ENCODE measurements at regions not wholly inside any gene's neighbourhood (a gene's known extent, or its start where the extent isn't known, plus 50 kb on each side); places are given as distances from the start of the nearest gene placed in this dataset.
A peak's percentile ranks its signal among the peaks of the same experiment; 100 is the strongest.
"Not testable (repeated sequence)": the region's sequence is repeated elsewhere in the genome, so short reads cannot be mapped to it uniquely, and the experiment has no call there.

DNA sequence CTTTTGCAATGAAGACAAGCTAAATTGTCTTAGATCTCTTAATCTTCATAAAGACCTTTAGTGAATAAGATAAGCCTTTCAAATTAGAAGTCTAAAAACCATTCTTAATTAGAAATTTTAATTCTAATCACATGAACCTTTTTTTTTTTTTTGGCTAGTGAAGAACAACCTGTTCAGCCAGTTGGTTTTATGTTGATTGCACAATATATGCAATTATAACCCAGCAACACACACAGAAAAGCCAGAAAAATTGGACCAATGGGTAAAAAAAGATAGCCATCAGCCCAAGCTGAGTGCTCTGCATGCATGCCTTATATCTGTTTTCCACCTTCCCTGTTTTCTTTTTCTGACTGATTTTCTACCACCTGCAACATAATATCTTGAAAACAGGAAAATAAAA is 252.2 kb downstream of the SYT10 start:
- DNase-seq, result no peak

DNA sequence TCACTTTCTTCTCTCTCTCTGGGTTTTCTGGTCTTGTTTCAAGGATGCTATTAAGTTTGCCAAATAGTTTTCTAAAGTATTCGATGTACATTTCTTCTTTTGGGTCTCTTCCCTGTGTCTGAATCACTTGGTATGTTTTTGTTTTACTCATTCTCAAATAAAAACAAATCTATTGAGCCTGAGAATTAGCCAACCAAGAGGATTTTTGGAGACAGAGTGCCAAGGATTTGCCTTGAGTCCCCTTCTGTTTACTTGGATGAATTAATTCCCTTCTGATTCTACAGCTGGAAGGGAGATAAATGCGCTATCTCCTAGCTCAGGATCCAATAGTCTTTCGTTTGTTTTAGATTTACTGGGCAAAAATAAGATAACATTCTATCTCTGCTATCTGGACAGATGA is 255.5 kb downstream of the SYT10 start:
- DNase-seq, result no peak

DNA sequence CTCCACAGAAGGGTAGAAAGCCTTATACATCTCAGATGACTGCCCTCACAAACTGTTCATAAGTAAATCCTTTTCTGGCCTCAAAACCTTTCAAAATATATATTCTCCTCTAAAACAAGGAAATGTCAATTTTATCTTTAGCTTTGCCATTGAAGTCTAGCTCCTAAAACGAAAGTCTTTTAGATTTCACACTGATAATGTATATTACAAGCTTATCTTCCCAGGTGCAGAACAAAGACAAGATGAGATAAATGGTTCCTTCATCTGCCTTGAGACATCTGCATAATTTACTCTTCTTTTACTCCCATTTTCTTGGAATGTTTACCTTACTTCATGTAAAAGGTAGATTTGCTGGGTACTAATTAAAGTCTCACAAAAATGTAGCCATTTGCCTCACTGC is 257.1 kb downstream of the SYT10 start:
- DNase-seq, result no peak

DNA sequence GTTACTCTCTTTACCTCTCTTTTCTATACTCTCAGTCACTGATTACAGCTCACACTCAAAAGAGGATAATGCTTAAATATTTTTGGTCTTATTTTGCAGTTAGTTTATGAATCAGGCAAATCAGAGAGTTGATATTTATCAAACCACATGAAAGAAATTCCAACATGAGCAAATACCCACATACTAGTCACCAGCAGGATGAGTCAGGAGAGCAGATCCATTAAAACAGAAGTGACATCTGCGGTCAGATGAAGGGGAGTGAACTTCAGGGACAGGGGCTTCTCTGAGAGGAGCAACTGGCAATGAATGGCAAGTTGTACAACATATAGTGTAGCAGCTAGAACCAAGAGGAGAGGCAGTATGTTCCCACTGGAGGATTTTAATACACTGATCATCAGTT is 258.7 kb downstream of the SYT10 start:
- no peak for DNase-seq

DNA sequence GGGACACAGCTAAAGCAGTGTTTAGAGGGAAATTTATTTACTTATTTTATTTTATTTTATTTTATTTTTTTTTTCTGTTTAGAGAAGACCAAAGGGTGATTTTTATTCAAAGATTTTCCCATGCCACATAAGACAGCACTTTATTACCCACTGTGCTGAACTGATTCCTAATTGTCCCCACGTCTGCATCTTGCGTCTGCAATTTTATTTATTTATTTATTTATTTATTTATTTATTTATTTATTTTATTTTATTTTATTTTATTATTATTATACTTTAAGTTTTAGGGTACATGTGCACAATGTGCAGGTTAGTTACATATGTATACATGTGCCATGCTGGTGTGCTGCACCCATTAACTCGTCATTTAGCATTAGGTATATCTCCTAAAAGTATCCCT is 269.7 kb upstream of the PKP2 start:
- DNase-seq, result not testable (repeated sequence)

DNA sequence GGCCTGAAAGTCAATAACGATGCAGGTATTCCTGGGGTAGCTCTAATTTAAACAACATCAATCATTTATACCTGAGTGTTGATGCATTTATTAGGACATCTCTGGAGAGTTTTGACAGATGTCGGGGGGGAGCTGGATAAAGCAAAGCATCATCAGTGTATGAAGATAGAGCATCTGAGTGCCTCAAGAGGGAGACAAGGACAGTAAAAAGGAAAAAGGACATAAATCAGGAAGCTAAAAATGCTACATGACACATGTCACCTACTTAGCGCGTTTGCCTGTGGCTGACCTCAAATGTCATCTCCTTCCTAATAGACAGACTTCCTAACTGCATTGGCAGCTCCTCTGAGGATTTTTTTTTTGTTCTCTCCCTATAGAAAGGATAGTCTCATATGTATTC is 259.5 kb upstream of the PKP2 start:
- no peak for DNase-seq

DNA sequence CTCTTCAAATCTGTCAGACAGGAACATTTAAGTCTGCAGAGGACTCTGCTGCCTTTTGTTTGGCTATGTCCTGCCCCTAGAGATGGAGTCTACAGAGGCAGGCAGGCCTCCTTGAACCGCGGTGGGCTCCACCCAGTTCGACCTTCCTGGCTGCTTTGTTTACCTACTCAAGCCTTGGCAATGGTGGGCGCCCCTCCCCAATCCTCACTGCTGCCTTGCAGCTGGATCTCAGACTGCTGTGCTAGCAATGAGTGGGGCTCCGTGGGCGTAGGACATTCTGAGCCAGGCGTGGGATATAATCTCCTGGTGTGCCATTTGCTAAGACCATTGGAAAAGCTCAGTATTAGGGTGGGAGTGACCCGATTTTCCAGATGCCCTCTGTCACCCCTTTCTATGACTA is 250.7 kb upstream of the PKP2 start:
- DNase-seq, result not testable (repeated sequence)

DNA sequence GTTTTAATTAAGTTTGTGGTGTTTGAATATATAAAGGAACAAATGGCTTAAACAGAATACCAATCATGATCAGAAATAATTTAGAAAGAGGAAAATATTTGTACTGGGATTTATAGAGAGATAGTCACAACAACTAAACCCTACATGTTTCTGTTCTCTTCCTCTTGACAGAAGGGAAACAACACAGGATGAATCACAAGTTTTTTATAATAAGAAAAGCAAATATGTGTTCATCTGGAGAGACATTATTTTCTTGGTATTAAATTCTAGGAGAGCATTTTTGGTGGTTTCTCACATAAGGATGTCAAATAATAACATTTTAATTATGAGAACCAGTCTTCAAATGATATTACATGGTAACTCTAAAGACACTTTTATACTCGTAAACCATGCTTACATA is 232.9 kb upstream of the PKP2 start:
- DNase-seq, result no peak

DNA sequence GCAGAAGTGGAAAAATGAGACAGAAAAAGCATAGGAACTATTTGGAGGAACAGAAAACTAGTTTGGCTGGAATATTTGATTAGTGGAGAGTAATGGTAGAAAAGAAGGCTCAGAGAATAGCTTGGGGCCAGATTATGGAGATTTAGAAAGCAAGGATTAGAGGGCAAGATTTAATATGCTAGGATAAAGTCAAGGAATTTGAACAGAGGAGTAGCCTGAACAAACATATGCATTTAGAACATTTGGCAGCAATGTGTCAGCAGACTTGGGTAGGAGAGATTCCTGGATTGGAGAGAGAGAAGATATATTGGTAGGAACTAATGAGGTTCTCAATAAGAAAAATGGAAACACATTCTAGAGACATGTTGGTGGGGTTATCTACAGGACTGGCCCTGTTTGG is 229.2 kb upstream of the PKP2 start:
- no peak for DNase-seq

DNA sequence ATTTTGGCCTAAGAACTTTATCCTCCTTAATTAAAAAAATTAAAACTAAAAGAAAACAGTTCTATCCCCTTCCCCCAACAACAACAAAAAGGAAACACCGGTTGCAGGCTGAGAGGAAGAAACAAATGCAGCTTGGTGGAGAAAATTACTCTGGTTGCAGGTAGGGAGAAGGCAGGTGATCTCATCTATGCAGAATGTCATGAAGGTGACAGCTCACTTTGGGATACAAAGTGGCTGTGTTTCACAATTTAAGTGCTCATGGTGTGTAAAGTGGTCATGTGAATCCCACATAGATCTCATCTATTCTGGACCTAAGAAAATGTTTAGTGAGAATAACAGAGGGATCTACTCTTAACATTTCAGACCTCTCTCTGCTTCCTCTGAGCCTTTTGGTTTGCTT is 219.7 kb upstream of the PKP2 start:
- no peak for DNase-seq

DNA sequence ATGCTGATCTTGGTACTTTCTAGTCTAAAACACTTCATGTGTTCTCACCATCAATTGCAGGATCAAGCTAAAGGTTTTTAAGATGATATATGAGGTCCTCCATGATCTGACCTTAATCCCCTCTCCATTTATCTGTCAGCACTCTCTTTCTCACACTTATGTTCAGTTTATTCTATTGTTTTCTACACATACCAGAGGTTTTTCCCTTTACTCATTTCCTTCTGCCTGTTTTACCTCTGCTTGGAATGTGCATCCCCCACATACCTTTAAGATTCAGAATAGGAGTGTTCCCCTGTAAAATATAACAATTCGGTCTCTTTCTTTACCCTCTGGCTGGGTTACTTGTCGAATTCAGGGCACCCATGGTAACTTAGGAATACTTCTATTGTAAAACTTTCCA is 219.1 kb upstream of the PKP2 start:
- DNase-seq, result no peak

DNA sequence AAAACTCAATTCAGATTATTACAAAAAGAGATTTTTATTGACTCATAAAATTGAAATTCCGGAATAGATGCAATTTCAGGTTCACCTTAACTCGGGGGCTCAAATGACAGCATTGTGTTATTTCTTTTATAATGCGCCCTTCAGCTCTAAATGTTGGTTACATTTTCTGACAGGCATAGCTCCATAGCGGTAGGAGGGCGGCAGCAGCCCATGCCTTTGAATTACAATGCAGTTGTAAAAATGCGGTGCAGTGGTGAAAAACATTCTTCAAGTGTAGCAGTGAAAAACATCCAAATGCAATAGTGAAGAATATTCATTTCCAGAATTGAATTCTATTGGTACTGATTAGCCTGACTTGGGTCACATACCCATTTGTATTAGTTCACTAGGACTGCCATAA is 215.3 kb upstream of the PKP2 start:
- no peak for DNase-seq

DNA sequence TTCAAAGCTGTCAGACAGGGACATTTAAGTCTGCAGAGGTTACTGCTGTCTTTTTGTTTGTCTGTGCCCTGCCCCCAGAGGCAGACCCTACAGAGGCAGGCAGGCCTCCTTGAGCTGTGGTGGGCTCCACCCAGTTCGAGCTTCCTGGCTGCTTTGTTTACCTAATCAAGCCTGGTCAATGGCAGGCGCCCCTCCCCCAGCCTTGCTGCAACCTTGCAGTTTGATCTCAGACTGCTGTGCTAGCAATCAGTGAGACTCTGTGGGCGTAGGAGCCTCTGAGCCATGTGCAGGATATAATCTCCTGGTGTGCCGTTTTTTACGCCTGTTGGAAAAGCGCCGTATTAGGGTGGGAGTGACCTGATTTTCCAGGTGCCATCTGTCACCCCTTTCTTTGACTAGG is 211.2 kb upstream of the PKP2 start:
- DNase-seq, result not testable (repeated sequence)

DNA sequence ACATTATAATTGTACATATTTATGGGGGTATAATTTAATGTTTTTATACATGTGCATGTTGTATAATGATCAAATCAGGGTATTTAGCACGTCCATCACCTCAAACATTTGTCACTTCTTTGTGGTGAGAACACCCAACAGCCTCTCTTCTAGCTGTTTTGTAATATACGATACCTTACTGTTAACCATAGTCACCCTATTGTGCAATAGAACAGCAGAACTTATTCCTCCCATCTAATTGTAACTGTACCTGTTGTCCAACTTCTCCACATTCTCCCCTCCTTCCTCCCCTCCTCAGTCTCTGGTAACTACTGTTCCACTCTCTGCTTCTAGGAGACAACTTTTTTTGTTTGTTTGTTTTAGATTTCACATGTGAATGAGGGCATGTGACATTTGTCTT is 197.0 kb upstream of the PKP2 start:
- DNase-seq, result no peak

DNA sequence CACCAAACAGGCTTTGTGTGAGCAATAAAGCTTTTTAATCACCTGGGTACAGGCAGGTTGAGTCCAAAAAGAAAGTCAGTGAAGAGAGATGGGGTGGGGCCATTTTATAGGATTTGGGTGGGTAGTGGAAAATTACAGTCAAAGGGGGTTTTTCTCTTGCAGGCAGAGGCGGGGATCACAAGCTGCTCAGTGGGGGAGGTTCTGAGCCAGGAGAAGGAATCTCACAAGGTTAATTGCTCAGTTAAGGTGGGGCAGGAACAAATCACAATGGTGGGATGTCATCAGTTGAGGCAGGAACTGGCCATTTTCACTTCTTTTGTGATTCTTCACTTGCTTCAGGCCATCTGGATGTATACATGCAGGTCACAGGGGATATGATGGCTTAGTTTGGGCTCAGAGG is 191.3 kb upstream of the PKP2 start:
- not testable (repeated sequence) for DNase-seq

DNA sequence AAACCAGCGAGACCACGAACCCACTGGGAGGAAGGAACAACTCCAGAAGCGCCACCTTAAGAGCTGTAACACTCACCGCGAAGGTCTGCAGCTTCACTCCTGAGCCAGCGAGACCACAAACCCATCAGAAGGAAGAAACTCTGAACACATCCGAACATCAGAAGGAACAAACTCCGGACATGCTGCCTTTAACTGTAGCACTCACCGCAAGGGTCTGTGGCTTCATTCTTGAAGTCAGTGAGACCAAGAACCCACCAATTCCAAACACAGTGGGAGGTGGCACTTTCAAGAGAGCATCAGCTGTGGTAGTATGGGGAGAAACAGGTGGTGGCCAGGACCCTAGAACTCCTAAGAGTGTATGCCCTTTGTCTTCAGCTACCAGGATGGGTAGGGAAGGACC is 179.8 kb upstream of the PKP2 start:
- DNase-seq, result peak; percentile 26

DNA sequence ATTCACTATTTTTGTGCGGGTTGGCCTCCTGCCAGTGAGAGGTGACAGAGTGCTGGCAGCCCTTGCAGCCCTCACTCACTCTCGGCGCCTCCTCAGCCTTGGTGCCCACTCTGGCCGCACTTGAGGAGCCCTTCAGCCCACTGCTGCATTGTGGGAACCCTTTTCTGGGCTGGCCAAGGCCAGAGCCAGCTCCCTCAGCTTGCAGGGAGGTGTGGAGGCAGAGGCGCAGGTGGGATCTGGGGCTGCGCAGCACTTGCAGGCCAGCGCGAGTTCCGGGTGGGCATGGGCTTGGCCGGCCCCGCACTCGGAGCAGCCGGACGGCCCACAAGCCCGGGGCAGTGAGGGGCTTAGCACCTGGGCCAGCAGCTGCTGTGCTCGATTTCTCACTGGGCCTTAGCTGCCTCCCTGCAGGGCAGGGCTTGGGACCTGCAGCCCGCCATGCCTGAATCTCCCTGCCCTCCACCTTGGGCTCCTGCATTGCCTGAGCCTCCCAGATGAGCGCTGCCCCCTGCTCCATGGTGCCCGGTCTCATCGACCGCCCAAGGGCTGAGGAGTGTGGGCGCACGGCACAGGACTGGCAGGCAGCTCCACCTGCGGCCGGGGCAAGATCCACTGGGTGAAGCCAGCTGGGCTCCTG is 178.7 kb upstream of the PKP2 start:
- DNase-seq, result not testable (repeated sequence)

DNA sequence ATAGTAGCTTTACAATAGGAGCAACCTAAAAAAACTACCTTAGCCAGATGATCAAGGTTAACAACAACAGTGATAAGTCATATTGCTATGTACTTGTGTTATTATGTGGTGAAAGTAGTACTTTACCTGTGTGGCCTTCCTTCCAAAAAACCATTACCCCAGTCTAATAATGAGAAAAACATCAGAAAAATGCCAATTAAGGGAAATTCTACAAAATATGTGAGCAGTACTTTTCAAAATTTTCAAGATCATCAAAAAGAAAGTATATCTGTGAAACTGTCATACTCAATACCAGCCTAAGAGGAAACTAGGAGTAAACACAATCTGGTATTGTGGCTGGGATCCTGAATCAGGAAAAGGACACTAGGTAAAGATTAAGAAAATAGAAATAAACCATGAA is 165.3 kb upstream of the PKP2 start:
- no peak for DNase-seq

DNA sequence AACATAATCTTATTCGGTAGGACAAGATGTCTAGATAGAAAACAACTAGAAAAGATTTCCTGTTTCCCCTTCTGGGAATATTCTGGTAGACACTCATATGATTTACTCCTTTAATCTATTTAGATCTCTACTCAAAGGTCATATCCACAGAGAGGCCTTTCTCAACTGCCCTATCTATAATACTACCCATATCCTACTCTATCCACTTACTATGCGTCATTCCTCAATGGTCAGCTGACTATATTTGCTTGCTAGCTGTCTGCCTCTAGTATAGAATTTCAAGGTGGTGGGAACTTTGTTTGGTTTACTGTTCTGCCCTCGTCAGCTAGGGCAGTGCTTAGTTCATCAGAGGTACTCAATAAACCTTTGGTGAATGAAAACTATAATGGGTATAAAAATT is 157.8 kb upstream of the PKP2 start:
- no peak for DNase-seq

DNA sequence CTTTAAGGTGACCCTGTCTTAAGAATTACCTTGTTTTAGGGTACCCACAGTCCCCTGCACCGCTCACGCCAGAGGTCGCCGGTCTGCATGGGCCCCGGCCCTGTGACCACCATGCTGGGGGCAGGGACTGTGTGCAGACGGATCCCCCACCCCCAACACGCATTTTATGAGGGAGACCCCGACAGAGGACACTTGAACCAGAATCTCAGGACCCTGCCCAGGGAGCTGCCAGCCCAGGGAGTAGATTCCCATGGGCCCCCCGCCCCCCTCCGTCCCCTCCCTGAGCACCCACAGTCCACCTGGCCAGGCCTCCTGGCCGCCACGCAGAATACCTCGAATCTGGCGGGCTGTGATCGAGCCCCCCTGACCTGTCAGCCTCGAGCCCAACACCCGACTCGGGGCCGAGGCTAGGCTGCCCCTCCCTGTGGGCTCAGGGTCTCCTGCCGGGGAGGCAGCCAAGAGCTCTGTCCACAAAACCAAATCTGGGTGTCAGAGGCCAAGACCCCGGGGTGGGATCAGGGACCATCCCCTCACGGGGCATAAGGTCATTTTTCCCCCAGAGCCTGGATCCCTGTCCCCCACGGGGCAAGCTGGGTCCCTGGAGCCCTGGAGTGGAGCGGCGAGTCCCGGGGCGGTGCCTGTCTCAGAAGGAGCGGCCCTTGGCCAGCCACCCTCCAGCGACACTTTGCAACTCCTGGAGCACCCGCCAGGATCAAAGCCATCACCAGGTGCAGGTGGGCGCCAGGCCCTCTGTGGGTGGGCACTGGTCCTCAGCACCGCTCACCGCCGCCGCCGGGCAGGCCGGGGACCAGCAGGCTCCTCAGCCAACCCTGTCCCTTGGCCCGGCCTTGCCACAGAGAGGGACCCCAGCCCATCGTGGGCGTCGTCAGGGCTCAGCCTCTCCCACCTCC is 155.8 kb upstream of the PKP2 start:
- no peak for DNase-seq

DNA sequence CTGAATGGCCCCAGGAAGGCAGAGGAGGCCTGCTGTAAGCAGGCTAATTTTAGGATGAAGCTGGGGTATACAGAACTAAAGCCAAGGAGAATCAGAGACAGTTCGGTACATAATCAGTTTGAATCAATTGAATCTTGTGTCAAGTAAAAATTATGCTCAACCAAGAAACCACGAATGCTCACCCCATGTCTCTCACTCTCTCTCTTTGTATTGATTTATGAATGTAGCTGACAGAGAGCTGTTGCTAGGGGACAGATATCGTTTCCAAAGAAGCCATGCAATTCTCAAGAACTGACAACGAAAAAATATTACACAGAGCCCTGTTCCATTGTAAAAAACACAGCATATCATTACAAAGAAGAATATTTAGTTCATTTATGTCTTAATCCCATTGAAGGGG is 151.1 kb upstream of the PKP2 start:
- no peak for DNase-seq

DNA sequence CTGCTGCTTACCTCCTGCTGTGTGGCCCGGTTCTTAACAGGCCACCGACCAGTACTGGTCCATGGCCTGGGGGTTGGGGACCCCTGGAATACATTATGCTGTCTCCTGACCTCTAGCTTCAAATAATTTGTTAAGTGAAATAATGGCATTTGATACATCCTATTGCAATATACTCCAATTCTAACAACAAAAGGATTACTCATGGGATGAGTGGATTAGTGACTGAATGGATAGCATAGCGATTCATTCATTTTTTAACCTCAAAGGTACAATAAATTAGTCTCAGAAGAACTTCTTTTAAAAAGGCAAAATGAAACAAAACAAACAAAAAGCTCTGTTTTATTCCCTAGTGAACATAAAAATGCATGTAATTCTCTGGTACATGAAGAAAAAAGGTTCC is 147.9 kb upstream of the PKP2 start:
- no peak for DNase-seq

DNA sequence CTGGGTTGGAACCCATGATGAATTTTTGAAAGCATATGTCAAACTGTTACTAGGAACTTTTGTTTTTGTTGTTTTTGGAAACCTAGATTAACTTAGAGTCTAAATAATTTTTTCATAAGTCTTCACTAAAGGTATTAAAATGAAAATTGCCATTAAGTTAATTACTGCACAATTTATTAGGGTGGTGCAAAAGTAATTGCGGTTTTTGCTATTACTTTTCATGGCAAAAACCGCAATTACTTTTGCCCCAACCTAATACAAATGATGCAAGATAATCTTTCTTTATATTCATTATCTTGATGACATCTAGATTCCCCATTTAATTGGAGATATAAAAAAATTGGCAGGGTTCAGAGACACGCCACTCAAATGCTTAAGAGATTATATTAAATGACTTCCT is 145.0 kb upstream of the PKP2 start:
- no peak for DNase-seq

DNA sequence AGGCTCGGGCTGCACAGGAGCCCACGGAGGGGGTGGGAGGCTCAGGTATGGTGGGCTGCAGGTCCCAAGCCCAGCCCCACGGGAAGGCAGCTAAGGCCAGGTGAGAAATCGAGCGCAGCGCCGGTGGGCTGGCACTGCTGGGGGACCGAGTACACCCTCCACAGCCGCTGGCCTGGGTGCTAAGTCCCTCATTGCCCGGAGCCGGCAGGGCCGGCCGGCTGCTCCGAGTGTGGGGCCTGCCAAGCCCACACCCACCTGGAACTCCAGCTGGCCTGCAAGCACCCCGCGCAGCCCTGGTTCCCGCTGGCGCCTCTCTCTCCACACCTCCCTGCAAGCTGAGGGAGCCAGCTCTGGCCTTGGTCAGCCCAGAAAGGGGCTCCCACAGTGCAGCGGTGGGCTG is 137.4 kb upstream of the PKP2 start:
- DNase-seq, result not testable (repeated sequence)

DNA sequence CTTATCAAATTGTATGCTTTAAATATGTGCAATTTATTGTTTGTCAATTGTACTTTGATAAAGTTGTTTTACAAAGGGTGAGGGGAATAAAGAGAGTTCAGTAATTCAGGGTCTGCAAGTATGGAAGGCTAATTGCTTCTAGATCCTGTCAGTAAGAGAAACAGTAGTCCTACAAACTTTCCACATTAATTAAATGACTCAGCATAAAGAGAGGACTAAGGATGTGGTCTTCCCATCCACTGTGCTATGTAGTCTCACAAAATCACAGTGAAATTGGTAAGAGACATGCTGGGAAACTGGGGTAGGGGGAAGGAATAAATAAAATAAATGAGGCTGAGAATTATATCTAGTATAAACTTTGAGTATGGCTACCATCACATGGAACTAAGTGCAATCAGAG is 130.2 kb upstream of the PKP2 start:
- DNase-seq, result no peak

Measured in GDM1 (cell line).